ENCODE measurements at regions not wholly inside any gene's neighbourhood (a gene's known extent, or its start where the extent isn't known, plus 50 kb on each side); places are given as distances from the start of the nearest gene placed in this dataset.

GRCh38 chr7:13225068-13225467 is 537.6 kb downstream of the ARL4A start:
- Histone ChIP-seq H3K27ac (replicated peaks) (no peak overlapping the region), H3K27me3 (ENCODE audit: insufficient read depth, poor library complexity, severe bottlenecking) (no peaks in the 10 kb centered on the region), H3K4me3 (replicated peaks; ENCODE audit: insufficient read depth, low read length) (no peak overlapping the region)
- TF ChIP-seq SPI1 (IDR thresholded peaks at IDR 0.05; ENCODE audit: borderline replicate concordance, low read depth) (no peak), GABPA (IDR thresholded peaks at IDR 0.05; ENCODE audit: low read depth) (no peak)
- TF ChIP-seq, protein P1, sequence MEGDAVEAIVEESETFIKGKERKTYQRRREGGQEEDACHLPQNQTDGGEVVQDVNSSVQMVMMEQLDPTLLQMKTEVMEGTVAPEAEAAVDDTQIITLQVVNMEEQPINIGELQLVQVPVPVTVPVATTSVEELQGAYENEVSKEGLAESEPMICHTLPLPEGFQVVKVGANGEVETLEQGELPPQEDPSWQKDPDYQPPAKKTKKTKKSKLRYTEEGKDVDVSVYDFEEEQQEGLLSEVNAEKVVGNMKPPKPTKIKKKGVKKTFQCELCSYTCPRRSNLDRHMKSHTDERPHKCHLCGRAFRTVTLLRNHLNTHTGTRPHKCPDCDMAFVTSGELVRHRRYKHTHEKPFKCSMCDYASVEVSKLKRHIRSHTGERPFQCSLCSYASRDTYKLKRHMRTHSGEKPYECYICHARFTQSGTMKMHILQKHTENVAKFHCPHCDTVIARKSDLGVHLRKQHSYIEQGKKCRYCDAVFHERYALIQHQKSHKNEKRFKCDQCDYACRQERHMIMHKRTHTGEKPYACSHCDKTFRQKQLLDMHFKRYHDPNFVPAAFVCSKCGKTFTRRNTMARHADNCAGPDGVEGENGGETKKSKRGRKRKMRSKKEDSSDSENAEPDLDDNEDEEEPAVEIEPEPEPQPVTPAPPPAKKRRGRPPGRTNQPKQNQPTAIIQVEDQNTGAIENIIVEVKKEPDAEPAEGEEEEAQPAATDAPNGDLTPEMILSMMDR (IDR thresholded peaks at IDR 0.05; ENCODE audit: insufficient read depth, low read length), result no peak
- TF ChIP-seq, protein P2, sequence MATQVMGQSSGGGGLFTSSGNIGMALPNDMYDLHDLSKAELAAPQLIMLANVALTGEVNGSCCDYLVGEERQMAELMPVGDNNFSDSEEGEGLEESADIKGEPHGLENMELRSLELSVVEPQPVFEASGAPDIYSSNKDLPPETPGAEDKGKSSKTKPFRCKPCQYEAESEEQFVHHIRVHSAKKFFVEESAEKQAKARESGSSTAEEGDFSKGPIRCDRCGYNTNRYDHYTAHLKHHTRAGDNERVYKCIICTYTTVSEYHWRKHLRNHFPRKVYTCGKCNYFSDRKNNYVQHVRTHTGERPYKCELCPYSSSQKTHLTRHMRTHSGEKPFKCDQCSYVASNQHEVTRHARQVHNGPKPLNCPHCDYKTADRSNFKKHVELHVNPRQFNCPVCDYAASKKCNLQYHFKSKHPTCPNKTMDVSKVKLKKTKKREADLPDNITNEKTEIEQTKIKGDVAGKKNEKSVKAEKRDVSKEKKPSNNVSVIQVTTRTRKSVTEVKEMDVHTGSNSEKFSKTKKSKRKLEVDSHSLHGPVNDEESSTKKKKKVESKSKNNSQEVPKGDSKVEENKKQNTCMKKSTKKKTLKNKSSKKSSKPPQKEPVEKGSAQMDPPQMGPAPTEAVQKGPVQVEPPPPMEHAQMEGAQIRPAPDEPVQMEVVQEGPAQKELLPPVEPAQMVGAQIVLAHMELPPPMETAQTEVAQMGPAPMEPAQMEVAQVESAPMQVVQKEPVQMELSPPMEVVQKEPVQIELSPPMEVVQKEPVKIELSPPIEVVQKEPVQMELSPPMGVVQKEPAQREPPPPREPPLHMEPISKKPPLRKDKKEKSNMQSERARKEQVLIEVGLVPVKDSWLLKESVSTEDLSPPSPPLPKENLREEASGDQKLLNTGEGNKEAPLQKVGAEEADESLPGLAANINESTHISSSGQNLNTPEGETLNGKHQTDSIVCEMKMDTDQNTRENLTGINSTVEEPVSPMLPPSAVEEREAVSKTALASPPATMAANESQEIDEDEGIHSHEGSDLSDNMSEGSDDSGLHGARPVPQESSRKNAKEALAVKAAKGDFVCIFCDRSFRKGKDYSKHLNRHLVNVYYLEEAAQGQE (IDR thresholded peaks at IDR 0.05; ENCODE audit: insufficient replicate concordance, low read depth), result no peak
- DNase-seq (ENCODE audit: low read depth in 1 of 2, low spot score in 1 of 2), result no peak

- DNase-seq (ENCODE audit: low read depth in 1 of 2, low spot score in 1 of 2), result no peak
- Histone ChIP-seq H3K4me3 (replicated peaks; ENCODE audit: insufficient read depth, low read length) (no peak overlapping the region), H3K27me3 (ENCODE audit: insufficient read depth, poor library complexity, severe bottlenecking) (no peaks in the 10 kb centered on the region), H3K27ac (replicated peaks) (no peak overlapping the region)
- no peak for TF ChIP-seq GABPA (IDR thresholded peaks at IDR 0.05; ENCODE audit: low read depth)
- TF ChIP-seq, protein P1 (IDR thresholded peaks at IDR 0.05; ENCODE audit: insufficient read depth, low read length), result no peak
- no peak for TF ChIP-seq SPI1 (IDR thresholded peaks at IDR 0.05; ENCODE audit: borderline replicate concordance, low read depth)
- no peak for TF ChIP-seq POLR2AphosphoS5 (IDR thresholded peaks at IDR 0.05; ENCODE audit: low read depth)
- TF ChIP-seq, protein P2 (IDR thresholded peaks at IDR 0.05; ENCODE audit: insufficient replicate concordance, low read depth), result no peak
Observed at GRCh38 chr7:13226385-13226784, 539.0 kb downstream of the ARL4A start.

- TF ChIP-seq POLR2AphosphoS5 (IDR thresholded peaks at IDR 0.05; ENCODE audit: low read depth) (no peak), GABPA (IDR thresholded peaks at IDR 0.05; ENCODE audit: low read depth) (no peak), SPI1 (IDR thresholded peaks at IDR 0.05; ENCODE audit: borderline replicate concordance, low read depth) (no peak)
- TF ChIP-seq, protein P1 (IDR thresholded peaks at IDR 0.05; ENCODE audit: insufficient read depth, low read length), result no peak
- TF ChIP-seq, protein P2 (IDR thresholded peaks at IDR 0.05; ENCODE audit: insufficient replicate concordance, low read depth), result no peak
- DNase-seq (ENCODE audit: low read depth in 1 of 2, low spot score in 1 of 2), result no peak
- Histone ChIP-seq H3K27me3 (ENCODE audit: insufficient read depth, poor library complexity, severe bottlenecking) (no peaks in the 10 kb centered on the region), H3K27ac (replicated peaks) (no peak overlapping the region), H3K4me3 (replicated peaks; ENCODE audit: insufficient read depth, low read length) (no peak overlapping the region)
Observed at GRCh38 chr7:13231216-13231615, 543.8 kb downstream of the ARL4A start.
